ENCODE measurements at regions not wholly inside any gene's neighbourhood (a gene's known extent, or its start where the extent isn't known, plus 50 kb on each side); places are given as distances from the start of the nearest gene placed in this dataset.

DNA sequence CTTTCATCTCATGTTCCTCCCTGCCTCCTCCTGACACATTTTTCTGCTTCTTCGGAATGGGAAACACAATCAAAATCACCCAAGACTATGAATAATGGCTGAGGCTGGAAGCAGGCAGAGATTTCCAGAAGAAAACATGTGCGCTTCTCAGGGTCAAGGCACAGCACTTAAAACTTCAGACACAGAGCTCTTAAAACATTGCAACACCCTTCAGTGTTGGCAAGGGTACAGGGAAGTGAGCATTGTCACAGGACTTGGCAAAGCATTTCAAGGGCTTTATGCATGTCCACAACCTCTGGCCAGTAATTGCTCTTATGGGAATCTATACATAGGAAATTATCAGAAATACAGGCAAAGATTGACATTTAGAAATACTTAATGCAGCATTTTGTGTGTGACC lies 477.6 kb upstream of the KLHL29 start:
- TF ChIP-seq ZNF624 (tag by site-specific recombination; IDR thresholded peaks at IDR 0.05) (no peak), ZNF23 (tag by site-specific recombination; IDR thresholded peaks at IDR 0.05; ENCODE audit: borderline replicate concordance) (no peak), SETDB1 (IDR thresholded peaks at IDR 0.05; ENCODE audit: insufficient read length, low read length) (no peak), ZNF660 (tag by site-specific recombination; IDR thresholded peaks at IDR 0.05) (no peak)

Data from HEK293 (cell line).